OCI-LY3 (cell line): ENCODE measurements at regions not wholly inside any gene's neighbourhood (a gene's known extent, or its start where the extent isn't known, plus 50 kb on each side); places are given as distances from the start of the nearest gene placed in this dataset.

Experiments used
- H2AFZ ChIP-seq: fragments of 200-600, 300-600 bp; shearing (Covaris generic); 2 replicates; pipeline ENCODE4 v1.6.0; 2014; ENCODE audit warnings: antibody characterized with exemption, low read depth, low read length
- H3K27ac ChIP-seq: fragments of 200-600, 300-600 bp; sonication (generic); 2 replicates; pipeline ENCODE4 v1.5.1; 2014; ENCODE audit warnings: mild to moderate bottlenecking, low read length, moderate library complexity, mixed read lengths
- H3K27me3 ChIP-seq: fragments of 200-600, 300-600 bp; sonication (generic); 2 replicates; pipeline ENCODE4 v1.6.1; 2014; ENCODE audit warnings: low read depth, low read length, mixed read lengths
- H3K36me3 ChIP-seq: fragments of 200-600, 300-600 bp; sonication (generic); replicated peaks from 2 replicates; pipeline ENCODE3; 2014; ENCODE audit warnings: low read depth, low read length, mixed read lengths
- H3K4me1 ChIP-seq: fragments of 300-600, 200-600 bp; sonication (generic); 2 replicates; pipeline ENCODE4 v1.6.1; 2014; ENCODE audit warnings: low read length, mixed read lengths
- H3K4me2 ChIP-seq: fragments of 200-600, 300-600 bp; sonication (generic); 2 replicates; pipeline ENCODE4 v1.6.1; 2014; ENCODE audit warnings: low read length, mixed read lengths
- H3K4me3 ChIP-seq: fragments of 300-600, 200-600 bp; sonication (generic); 2 replicates; pipeline ENCODE4 v1.5.1; 2014; ENCODE audit warnings: antibody characterized with exemption, mild to moderate bottlenecking, low read length, moderate library complexity
- H3K79me2 ChIP-seq: fragments of 300-600, 200-600 bp; shearing (Covaris generic); 2 replicates; pipeline ENCODE4 v1.6.1; 2014; ENCODE audit warnings: mild to moderate bottlenecking, low read length, mixed read lengths
- H3K9ac ChIP-seq: fragments of 300-600, 200-600 bp; shearing (Covaris generic); 2 replicates; pipeline ENCODE4 v1.6.0; 2014; ENCODE audit warnings: mild to moderate bottlenecking, low read length, moderate library complexity
- H3K9me3 ChIP-seq: fragments of 200-600, 300-600 bp; shearing (Covaris generic); 2 replicates; pipeline ENCODE4 v1.6.1; 2014; ENCODE audit warnings: low read length, mixed read lengths; ENCODE audit not compliant: insufficient read depth
- H4K20me1 ChIP-seq: fragments of 200-600, 300-600 bp; sonication (generic); 2 replicates; pipeline ENCODE4 v1.6.1; 2016; ENCODE audit warnings: low read length, mixed read lengths; ENCODE audit not compliant: insufficient read depth
- EZH2phosphoT487 ChIP-seq: fragments of 200-600 bp; shearing (Covaris generic); IDR thresholded peaks from 2 replicates; pipeline ENCODE4 v1.6.1; 2018; ENCODE audit warnings: antibody characterized with exemption, mixed run types, low read depth
- TF ChIP-seq, protein P1 (sequence below): fragments of 200-600, 300-600 bp; sonication (generic); IDR thresholded peaks from 2 replicates; pipeline ENCODE4 v1.5.1; 2014; ENCODE audit warnings: antibody characterized with exemption, low read length, low read depth

DNA sequence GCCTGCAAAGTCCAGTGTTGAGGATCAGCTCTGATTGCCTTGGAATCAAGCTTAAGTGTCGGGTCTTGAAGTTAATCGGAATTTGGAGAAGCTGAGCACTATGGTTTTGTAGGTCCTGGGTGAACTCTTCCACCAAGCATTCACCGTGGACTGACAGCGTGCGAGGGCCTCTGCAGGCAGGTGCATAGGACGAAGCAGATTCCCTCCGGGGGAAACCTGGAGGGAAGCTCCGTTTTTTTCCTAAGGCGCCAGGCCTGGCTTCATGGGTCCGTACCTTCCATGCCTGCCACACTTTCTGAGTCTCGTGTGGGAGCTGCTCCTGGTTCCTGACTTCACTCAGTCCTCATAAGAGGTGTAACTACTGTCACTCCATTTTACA is 170.1 kb downstream of the CRYBB2 start:
- Histone ChIP-seq H3K9ac (no peak overlapping the region), H3K9me3 (no peaks in the 10 kb centered on the region), H3K4me1 (peaks cover 20% of the 10 kb centered on the region), H2AFZ (no peak overlapping the region), H3K27ac (no peak overlapping the region), H3K36me3 (no peaks in the 10 kb centered on the region), H4K20me1 (peaks cover 94% of the 10 kb centered on the region), H3K4me3 (no peak overlapping the region), H3K4me2 (no peak overlapping the region), H3K27me3 (no peaks in the 10 kb centered on the region), H3K79me2 (peaks cover 95% of the 10 kb centered on the region)
- TF ChIP-seq EZH2phosphoT487 = no peak
- TF ChIP-seq, protein P1, sequence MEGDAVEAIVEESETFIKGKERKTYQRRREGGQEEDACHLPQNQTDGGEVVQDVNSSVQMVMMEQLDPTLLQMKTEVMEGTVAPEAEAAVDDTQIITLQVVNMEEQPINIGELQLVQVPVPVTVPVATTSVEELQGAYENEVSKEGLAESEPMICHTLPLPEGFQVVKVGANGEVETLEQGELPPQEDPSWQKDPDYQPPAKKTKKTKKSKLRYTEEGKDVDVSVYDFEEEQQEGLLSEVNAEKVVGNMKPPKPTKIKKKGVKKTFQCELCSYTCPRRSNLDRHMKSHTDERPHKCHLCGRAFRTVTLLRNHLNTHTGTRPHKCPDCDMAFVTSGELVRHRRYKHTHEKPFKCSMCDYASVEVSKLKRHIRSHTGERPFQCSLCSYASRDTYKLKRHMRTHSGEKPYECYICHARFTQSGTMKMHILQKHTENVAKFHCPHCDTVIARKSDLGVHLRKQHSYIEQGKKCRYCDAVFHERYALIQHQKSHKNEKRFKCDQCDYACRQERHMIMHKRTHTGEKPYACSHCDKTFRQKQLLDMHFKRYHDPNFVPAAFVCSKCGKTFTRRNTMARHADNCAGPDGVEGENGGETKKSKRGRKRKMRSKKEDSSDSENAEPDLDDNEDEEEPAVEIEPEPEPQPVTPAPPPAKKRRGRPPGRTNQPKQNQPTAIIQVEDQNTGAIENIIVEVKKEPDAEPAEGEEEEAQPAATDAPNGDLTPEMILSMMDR = no peak

- no peaks in the 10 kb centered on the region for H3K27me3 ChIP-seq
- H2AFZ ChIP-seq = no peak overlapping the region
- no peaks in the 10 kb centered on the region for H3K9me3 ChIP-seq
- peaks cover 98% of the 10 kb centered on the region for H4K20me1 ChIP-seq
- no peak overlapping the region for H3K4me2 ChIP-seq
- peaks cover 98% of the 10 kb centered on the region for H3K79me2 ChIP-seq
- H3K27ac ChIP-seq = no peak overlapping the region
- H3K4me3 ChIP-seq = no peak overlapping the region
- no peaks in the 10 kb centered on the region for H3K36me3 ChIP-seq
- TF ChIP-seq EZH2phosphoT487 = no peak
- TF ChIP-seq, protein P1 = no peak
- H3K4me1 ChIP-seq = peaks cover 20% of the 10 kb centered on the region
- H3K9ac ChIP-seq = no peak overlapping the region
Observed at GRCh38 chr22:25390297-25391240, 171.1 kb downstream of the CRYBB2 start.

DNA sequence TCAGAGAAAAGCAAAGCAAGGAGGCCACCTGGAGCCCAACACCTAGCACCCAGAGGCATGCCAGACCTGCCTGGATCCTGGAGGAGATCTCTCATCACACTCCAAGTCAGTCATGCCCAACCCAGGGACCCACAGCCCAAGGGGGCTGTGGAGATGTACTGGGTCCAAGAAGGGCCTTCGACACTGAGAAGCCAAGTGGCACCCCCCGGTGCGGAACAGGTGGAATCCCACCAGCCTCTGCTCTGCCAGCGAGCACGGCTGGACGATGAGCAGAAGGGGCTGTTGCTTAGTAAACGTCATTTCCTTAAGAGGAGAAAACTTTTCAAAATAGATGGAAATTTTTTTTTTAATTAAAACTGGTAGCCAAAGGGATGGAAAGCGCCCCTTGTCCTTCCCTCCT is 171.9 kb upstream of the GRK3 start:
- H3K27ac ChIP-seq = no peak overlapping the region
- peaks cover 15% of the 10 kb centered on the region for H3K4me1 ChIP-seq
- no peaks in the 10 kb centered on the region for H3K27me3 ChIP-seq

DNA sequence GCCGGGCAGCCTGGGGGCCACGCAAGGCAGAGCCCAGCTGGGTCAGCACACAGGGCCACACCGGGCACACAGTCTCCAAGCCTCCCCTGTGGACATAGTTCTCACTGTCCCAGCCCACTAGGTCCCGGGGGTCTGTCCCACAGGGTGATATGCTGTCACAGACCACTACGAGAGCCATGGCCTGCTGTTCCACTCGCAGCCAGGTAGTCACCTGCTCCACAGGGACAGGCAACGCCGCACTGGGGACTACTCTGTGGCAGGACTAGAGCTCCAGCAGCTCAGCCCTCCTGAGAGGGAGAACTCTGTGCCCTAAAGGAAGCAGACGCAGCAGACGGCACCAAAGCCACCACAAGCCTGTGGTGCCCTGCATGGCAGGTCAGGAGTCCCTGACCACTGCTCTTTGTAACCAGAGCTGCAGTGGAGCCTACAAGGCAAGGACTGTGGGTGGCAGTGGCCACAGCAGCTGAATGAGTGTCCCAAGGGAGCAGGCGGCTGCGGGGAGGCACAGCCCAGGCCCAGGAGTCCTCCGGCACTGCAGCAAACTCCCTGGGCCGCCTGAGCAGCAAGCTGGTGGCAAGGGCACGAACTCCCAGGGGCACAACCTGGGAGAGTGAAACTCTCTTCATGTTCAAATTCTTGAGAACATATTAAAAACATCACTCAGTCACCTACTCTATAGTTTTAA is 171.2 kb upstream of the GRK3 start:
- Histone ChIP-seq H3K36me3 (no peaks in the 10 kb centered on the region), H3K4me1 (peaks cover 19% of the 10 kb centered on the region), H3K27ac (no peak overlapping the region), H3K4me2 (no peak overlapping the region), H4K20me1 (peaks cover 97% of the 10 kb centered on the region), H3K4me3 (no peak overlapping the region), H3K9ac (no peak overlapping the region), H3K27me3 (no peaks in the 10 kb centered on the region), H3K79me2 (peaks cover 98% of the 10 kb centered on the region), H3K9me3 (no peaks in the 10 kb centered on the region), H2AFZ (no peak overlapping the region)
- TF ChIP-seq, protein P1 = no peak
- no peak for TF ChIP-seq EZH2phosphoT487

More for the DNA sequence above, 171.9 kb upstream of the GRK3 start:
- H3K36me3 ChIP-seq = no peaks in the 10 kb centered on the region
- no peak for TF ChIP-seq EZH2phosphoT487
- TF ChIP-seq, protein P1 = no peak
- H3K4me2 ChIP-seq = no peak overlapping the region
- peaks cover 98% of the 10 kb centered on the region for H3K79me2 ChIP-seq
- H4K20me1 ChIP-seq = peaks cover 98% of the 10 kb centered on the region
- H3K4me3 ChIP-seq = no peak overlapping the region
- H2AFZ ChIP-seq = no peak overlapping the region
- H3K9me3 ChIP-seq = no peaks in the 10 kb centered on the region
- no peak overlapping the region for H3K9ac ChIP-seq
